Transverse colon (tissue), 4 donors: ENCODE measurements at regions not wholly inside any gene's neighbourhood (a gene's known extent, or its start where the extent isn't known, plus 50 kb on each side); places are given as distances from the start of the nearest gene placed in this dataset.

Experiments used
- DNase-seq: peaks from one replicate; pipeline ENCODE4 v3.0.0-alpha.2; 2019
- H3K27ac ChIP-seq, 4 donors: fragments of 200-600 bp; sonication (generic); 2 replicates each; pipeline ENCODE4 v1.5.1; 2016 to 2018; ENCODE audit warnings: inconsistent platforms in 4 of 4
- H3K27me3 ChIP-seq: fragments of 200-600 bp; sonication (generic); 2 replicates; pipeline ENCODE4 v1.5.1; 2017; ENCODE audit warnings: inconsistent platforms
- H3K36me3 ChIP-seq, 4 donors: fragments of 200-600 bp; sonication (generic); 2 replicates each; pipeline ENCODE4 v1.5.1; 2017 to 2019; ENCODE audit warnings: inconsistent platforms in 4 of 4
- H3K4me1 ChIP-seq, 4 donors: fragments of 200-600 bp; sonication (generic); 2 replicates each; pipeline ENCODE4 v1.5.1; 2017 to 2020; ENCODE audit warnings: inconsistent platforms in 4 of 4
- H3K4me3 ChIP-seq, 4 donors: fragments of 200-600 bp; sonication (generic); 1 replicate in 1 of 4; 2 replicates in 3 of 4; pipeline versions ENCODE4 v1.5.1 to v1.6.1; 2017 to 2019; ENCODE audit warnings: inconsistent platforms in 4 of 4
- H3K9me3 ChIP-seq, 2 donors: fragments of 200-600 bp; sonication (generic); 2 replicates each; pipeline ENCODE4 v1.5.1; 2017 to 2019; ENCODE audit warnings: inconsistent platforms in 2 of 2
- EP300 ChIP-seq: sonication (generic); formaldehyde crosslinking; IDR thresholded peaks from one replicate; pipeline ENCODE4 v1.6.1; 2017; ENCODE audit warnings: antibody characterized with exemption, low read depth
- POLR2A ChIP-seq: fragments of 450-650 bp; IDR thresholded peaks from one replicate; pipeline ENCODE4 v1.6.1; 2016; ENCODE audit warnings: antibody characterized with exemption, mild to moderate bottlenecking, moderate library complexity
- POLR2AphosphoS5 ChIP-seq, 3 donors: sonication (generic); formaldehyde crosslinking; IDR thresholded peaks; one replicate each; pipeline ENCODE4 v1.6.1; 2016; ENCODE audit warnings: antibody characterized with exemption in 3 of 3
- WGBS, 2 donors: methylation state at CpG; one replicate each; pipeline ENCODE4 v1.1.5; 2018; ENCODE audit warnings: low coverage in 1 of 2; 5-methylcytosine and 5-hydroxymethylcytosine counted together
- in situ Hi-C, 4 donors: fragments of 200-750 bp; cut with MboI; loops; one replicate each; pipeline versions ENCODE4 v1.15.0 to v1.15.1; 2017; ENCODE audit warnings: low sequenced_read_pairs in 3 of 4, low pct_ligation_motif_present in 1 of 4, low pct_unique_long_range_greater_than_20kb in 1 of 4
- intact Hi-C: fragments of 100-400 bp; cut with DNase I; formaldehyde crosslinking; loops from one replicate; pipeline ENCODE4 v1.15.1; 2023; ENCODE audit warnings: low total_unique reads
- TF ChIP-seq, protein P1 (sequence below), 5 experiments: fragments of 200-600 bp in 3 of 5; fragments of 450-650 bp in 2 of 5; sonication (generic) in 3 of 5; IDR thresholded peaks; 1 replicate in 2 of 5; 2 replicates in 3 of 5; pipeline ENCODE4 v1.5.1; 2016 to 2017; ENCODE audit warnings: antibody characterized with exemption in 5 of 5, inconsistent platforms in 3 of 5, mild to moderate bottlenecking in 2 of 5, moderate library complexity in 1 of 5

GRCh38 chr7:159212226-159212625 lies 67.6 kb upstream of the VIPR2 start:
- in situ Hi-C loops = no loop called here

GRCh38 chr7:159211540-159212182 lies 67.0 kb upstream of the VIPR2 start:
- in situ Hi-C loops = no loop called here
- no peak for DNase-seq
- H3K4me1 ChIP-seq = peaks cover 0 to 4% (median 0%) of the 10 kb centered on the region in 4 donors
- H3K9me3 ChIP-seq = no peaks in the 10 kb centered on the region
- intact Hi-C loops = no loop called here
- no peak overlapping the region for H3K4me3 ChIP-seq
- H3K27ac ChIP-seq = no peak overlapping the region
- TF ChIP-seq POLR2AphosphoS5 (IDR thresholded peaks at IDR 0.05) (no peak), EP300 (no peak), POLR2A (no peak)
- TF ChIP-seq, protein P1, sequence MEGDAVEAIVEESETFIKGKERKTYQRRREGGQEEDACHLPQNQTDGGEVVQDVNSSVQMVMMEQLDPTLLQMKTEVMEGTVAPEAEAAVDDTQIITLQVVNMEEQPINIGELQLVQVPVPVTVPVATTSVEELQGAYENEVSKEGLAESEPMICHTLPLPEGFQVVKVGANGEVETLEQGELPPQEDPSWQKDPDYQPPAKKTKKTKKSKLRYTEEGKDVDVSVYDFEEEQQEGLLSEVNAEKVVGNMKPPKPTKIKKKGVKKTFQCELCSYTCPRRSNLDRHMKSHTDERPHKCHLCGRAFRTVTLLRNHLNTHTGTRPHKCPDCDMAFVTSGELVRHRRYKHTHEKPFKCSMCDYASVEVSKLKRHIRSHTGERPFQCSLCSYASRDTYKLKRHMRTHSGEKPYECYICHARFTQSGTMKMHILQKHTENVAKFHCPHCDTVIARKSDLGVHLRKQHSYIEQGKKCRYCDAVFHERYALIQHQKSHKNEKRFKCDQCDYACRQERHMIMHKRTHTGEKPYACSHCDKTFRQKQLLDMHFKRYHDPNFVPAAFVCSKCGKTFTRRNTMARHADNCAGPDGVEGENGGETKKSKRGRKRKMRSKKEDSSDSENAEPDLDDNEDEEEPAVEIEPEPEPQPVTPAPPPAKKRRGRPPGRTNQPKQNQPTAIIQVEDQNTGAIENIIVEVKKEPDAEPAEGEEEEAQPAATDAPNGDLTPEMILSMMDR (IDR thresholded peaks at IDR 0.05) = no peak
- whole genome bisulfite sequencing, 2 donors = 30 to 64% methylated on average over 2 to 19 of the region's 19 CpGs
- H3K27me3 ChIP-seq = no peaks in the 10 kb centered on the region
- no peaks in the 10 kb centered on the region for H3K36me3 ChIP-seq

More at GRCh38 chr7:159212226-159212625, 67.6 kb upstream of the VIPR2 start:
- Histone ChIP-seq H3K4me1 (peaks cover 0 to 4% (median 0%) of the 10 kb centered on the region in 4 donors), H3K27me3 (no peaks in the 10 kb centered on the region), H3K4me3 (no peak overlapping the region), H3K27ac (no peak overlapping the region), H3K36me3 (no peaks in the 10 kb centered on the region), H3K9me3 (no peaks in the 10 kb centered on the region)
- intact Hi-C loops = no loop called here
- 85 to 93% methylated on average over 3 to 4 of the region's 4 CpGs for WGBS, 2 donors
- TF ChIP-seq POLR2AphosphoS5 (IDR thresholded peaks at IDR 0.05) (no peak), POLR2A (no peak), EP300 (no peak)
- no peak for DNase-seq

DNA sequence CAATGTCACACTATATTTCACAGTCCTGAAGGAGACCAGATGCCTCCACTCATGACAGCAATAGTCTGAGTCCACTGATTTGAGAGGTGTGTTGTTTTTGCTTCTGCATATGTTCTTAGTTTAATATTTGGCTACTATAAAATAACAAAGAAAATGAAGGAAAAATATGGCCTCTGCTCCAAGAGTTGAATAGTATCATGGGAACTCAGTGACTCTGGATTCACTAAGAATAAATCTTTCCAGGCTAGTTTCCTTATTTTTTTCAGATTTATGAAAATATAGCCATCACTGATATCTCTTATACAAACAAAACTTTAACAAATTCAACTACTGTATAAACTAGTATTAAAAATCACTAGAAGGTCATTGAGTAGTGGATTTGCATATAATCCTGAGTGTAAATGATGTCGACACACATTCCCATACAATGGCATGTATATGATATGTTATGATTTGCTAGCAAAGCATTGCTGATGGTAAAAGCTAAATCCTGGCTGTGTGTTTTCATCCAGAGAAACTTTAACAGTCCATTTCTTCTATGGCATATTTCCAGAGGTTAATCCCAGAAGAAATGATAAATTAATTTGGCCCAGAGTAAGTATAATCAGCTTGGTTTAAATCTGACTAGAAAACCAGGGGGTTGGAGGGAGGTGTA lies 66.0 kb upstream of the VIPR2 start:
- intact Hi-C loops (no loop called here), in situ Hi-C loops (no loop called here)
- Histone ChIP-seq H3K4me3 (no peak overlapping the region), H3K4me1 (peaks cover 0 to 4% (median 0%) of the 10 kb centered on the region in 4 donors), H3K27ac (no peak overlapping the region), H3K9me3 (no peaks in the 10 kb centered on the region), H3K27me3 (no peaks in the 10 kb centered on the region), H3K36me3 (no peaks in the 10 kb centered on the region)
- 70 to 73% methylated on average over 1 of the region's 1 CpG for WGBS, 2 donors
- no peak for DNase-seq
- TF ChIP-seq POLR2A (no peak), EP300 (no peak), POLR2AphosphoS5 (IDR thresholded peaks at IDR 0.05) (no peak)
- TF ChIP-seq, protein P1 (IDR thresholded peaks at IDR 0.05) = no peak

DNA sequence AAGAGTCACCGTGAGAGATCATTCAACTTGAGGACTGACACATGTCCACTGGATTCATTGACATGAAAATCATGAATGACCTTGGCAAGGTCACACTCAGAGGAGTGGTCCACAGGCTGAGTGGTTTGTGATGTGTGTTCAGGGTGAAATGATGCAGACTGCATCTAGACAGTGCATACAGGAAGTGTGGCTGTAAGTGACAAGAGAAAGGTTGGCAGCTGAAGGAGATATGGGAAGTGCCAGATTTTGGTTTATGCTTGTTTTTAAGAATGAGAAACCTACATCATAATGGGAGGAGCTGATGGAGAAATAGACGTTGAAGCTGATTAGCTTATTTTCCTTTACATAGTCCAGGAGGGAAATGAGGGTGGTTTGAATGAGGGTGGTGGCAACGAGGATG lies 64.8 kb upstream of the VIPR2 start:
- intact Hi-C loops = no loop called here

More for the DNA sequence above, 64.8 kb upstream of the VIPR2 start:
- H3K27me3 ChIP-seq = no peaks in the 10 kb centered on the region
- WGBS, 2 donors = 20 to 43% methylated on average over 2 to 3 of the region's 3 CpGs
- H3K4me1 ChIP-seq = peaks cover 0 to 4% (median 0%) of the 10 kb centered on the region in 4 donors
- no peak overlapping the region for H3K4me3 ChIP-seq
- DNase-seq = no peak
- no peak overlapping the region for H3K27ac ChIP-seq
- no peaks in the 10 kb centered on the region for H3K9me3 ChIP-seq
- H3K36me3 ChIP-seq = no peaks in the 10 kb centered on the region
- in situ Hi-C loops = no loop called here
- TF ChIP-seq POLR2A (no peak), POLR2AphosphoS5 (IDR thresholded peaks at IDR 0.05) (no peak), EP300 (no peak)
- TF ChIP-seq, protein P1 (IDR thresholded peaks at IDR 0.05) = no peak
